GM12875 (cell line): ENCODE measurements at regions not wholly inside any gene's neighbourhood (a gene's known extent, or its start where the extent isn't known, plus 50 kb on each side); places are given as distances from the start of the nearest gene placed in this dataset.

Experiments
- H3K4me3 ChIP-seq: one replicate; pipeline ENCODE4 v1.5.1; 2011; ENCODE audit warnings: low read depth, low read length, control low read depth
- CTCF ChIP-seq: IDR thresholded peaks from 2 replicates; pipeline ENCODE4 v1.5.1; 2011; ENCODE audit warnings: low read depth, mild to moderate bottlenecking, control low read depth, inconsistent platforms, low read length, moderate library complexity, borderline replicate concordance; ENCODE audit not compliant: insufficient read depth

GRCh38 chr6:170067181-170067641, 223.7 kb downstream of the DLL1 start:
- no peak overlapping the region for H3K4me3 ChIP-seq

GRCh38 chr6:170066679-170067078, 224.2 kb downstream of the DLL1 start:
- no peak overlapping the region for H3K4me3 ChIP-seq
- no peak for TF ChIP-seq CTCF

More at GRCh38 chr6:170067181-170067641, 223.7 kb downstream of the DLL1 start:
- TF ChIP-seq CTCF: no peak

- no peak overlapping the region for H3K4me3 ChIP-seq
- TF ChIP-seq CTCF: no peak
These were observed 226.9 kb downstream of the DLL1 start for GRCh38 chr6:170063851-170064602.

- no peak for TF ChIP-seq CTCF
- H3K4me3 ChIP-seq: no peak overlapping the region
These were observed 227.4 kb downstream of the DLL1 start for GRCh38 chr6:170063431-170063830.

GRCh38 chr6:170062915-170063241, 228.0 kb downstream of the DLL1 start:
- no peak overlapping the region for H3K4me3 ChIP-seq
- no peak for TF ChIP-seq CTCF

GRCh38 chr6:170062209-170062914, 228.5 kb downstream of the DLL1 start:
- H3K4me3 ChIP-seq: no peak overlapping the region
- no peak for TF ChIP-seq CTCF

- no peak overlapping the region for H3K4me3 ChIP-seq
- TF ChIP-seq CTCF: no peak
These were observed 231.9 kb downstream of the DLL1 start for GRCh38 chr6:170058878-170059485.
